ENCODE measurements at regions not wholly inside any gene's neighbourhood (a gene's known extent, or its start where the extent isn't known, plus 50 kb on each side); places are given as distances from the start of the nearest gene placed in this dataset.

DNA sequence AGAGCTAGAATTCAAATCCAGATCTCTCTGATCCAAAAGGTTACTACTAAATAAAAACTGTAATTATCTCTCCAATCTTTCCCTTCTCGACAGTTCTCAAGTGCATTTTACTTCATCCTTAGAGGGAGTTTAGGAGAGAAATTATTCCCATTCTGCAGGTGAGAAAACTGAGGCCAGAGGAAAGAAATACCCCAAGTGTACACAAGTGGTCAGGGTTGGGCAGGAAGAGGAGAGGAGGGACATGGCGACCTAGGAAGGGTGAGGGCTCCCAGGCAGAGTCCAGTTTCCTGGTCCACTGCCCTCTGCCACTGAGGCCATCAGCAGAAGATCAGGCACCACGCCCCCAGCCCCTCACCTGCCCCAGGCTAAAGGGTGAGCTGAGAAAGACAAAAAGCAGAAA lies 127.1 kb upstream of the RUNX3 start:
- ATAC-seq: no peak
- TF ChIP-seq, protein P1, sequence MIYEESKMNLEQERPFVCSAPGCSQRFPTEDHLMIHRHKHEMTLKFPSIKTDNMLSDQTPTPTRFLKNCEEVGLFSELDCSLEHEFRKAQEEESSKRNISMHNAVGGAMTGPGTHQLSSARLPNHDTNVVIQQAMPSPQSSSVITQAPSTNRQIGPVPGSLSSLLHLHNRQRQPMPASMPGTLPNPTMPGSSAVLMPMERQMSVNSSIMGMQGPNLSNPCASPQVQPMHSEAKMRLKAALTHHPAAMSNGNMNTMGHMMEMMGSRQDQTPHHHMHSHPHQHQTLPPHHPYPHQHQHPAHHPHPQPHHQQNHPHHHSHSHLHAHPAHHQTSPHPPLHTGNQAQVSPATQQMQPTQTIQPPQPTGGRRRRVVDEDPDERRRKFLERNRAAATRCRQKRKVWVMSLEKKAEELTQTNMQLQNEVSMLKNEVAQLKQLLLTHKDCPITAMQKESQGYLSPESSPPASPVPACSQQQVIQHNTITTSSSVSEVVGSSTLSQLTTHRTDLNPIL (CRISPR knock-in tag; IDR thresholded peaks at IDR 0.05; ENCODE audit: low read depth): no peak
- TF ChIP-seq CSDC2 (CRISPR knock-in tag; IDR thresholded peaks at IDR 0.05) (no peak), SNAI2 (CRISPR knock-in tag; IDR thresholded peaks at IDR 0.05) (no peak), ESRRG (CRISPR knock-in tag; IDR thresholded peaks at IDR 0.05) (no peak), ZNF70 (CRISPR knock-in tag; IDR thresholded peaks at IDR 0.05) (no peak), OSR1 (CRISPR knock-in tag; IDR thresholded peaks at IDR 0.05) (no peak), ZC3H10 (CRISPR knock-in tag; IDR thresholded peaks at IDR 0.05) (no peak)
- TF ChIP-seq, protein P2, sequence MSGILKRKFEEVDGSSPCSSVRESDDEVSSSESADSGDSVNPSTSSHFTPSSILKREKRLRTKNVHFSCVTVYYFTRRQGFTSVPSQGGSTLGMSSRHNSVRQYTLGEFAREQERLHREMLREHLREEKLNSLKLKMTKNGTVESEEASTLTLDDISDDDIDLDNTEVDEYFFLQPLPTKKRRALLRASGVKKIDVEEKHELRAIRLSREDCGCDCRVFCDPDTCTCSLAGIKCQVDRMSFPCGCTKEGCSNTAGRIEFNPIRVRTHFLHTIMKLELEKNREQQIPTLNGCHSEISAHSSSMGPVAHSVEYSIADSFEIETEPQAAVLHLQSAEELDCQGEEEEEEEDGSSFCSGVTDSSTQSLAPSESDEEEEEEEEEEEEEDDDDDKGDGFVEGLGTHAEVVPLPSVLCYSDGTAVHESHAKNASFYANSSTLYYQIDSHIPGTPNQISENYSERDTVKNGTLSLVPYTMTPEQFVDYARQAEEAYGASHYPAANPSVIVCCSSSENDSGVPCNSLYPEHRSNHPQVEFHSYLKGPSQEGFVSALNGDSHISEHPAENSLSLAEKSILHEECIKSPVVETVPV (CRISPR knock-in tag; IDR thresholded peaks at IDR 0.05): no peak
- TF ChIP-seq, protein P3, sequence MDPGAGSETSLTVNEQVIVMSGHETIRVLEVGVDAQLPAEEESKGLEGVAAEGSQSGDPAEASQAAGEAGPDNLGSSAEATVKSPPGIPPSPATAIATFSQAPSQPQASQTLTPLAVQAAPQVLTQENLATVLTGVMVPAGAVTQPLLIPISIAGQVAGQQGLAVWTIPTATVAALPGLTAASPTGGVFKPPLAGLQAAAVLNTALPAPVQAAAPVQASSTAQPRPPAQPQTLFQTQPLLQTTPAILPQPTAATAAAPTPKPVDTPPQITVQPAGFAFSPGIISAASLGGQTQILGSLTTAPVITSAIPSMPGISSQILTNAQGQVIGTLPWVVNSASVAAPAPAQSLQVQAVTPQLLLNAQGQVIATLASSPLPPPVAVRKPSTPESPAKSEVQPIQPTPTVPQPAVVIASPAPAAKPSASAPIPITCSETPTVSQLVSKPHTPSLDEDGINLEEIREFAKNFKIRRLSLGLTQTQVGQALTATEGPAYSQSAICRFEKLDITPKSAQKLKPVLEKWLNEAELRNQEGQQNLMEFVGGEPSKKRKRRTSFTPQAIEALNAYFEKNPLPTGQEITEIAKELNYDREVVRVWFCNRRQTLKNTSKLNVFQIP (CRISPR knock-in tag; IDR thresholded peaks at IDR 0.05; ENCODE audit: borderline replicate concordance, low read depth): no peak

- no peak for ATAC-seq
- TF ChIP-seq ZFP30 (CRISPR knock-in tag; IDR thresholded peaks at IDR 0.05) (no peak), ZNF8 (CRISPR knock-in tag; IDR thresholded peaks at IDR 0.05) (no peak), ZFP3 (CRISPR knock-in tag; IDR thresholded peaks at IDR 0.05) (no peak), TCF4 (CRISPR knock-in tag; IDR thresholded peaks at IDR 0.05; ENCODE audit: borderline replicate concordance) (no peak), TOX (CRISPR knock-in tag; IDR thresholded peaks at IDR 0.05; ENCODE audit: borderline replicate concordance) (no peak), ZC3H10 (CRISPR knock-in tag; IDR thresholded peaks at IDR 0.05) (no peak), GLIS3 (CRISPR knock-in tag; IDR thresholded peaks at IDR 0.05) (no peak), SNAI2 (CRISPR knock-in tag; IDR thresholded peaks at IDR 0.05) (no peak), ISL1 (CRISPR knock-in tag; IDR thresholded peaks at IDR 0.05) (no peak), CSDC2 (CRISPR knock-in tag; IDR thresholded peaks at IDR 0.05) (no peak), TSHZ2 (CRISPR knock-in tag; IDR thresholded peaks at IDR 0.05) (no peak), PPARA (CRISPR knock-in tag; IDR thresholded peaks at IDR 0.05; ENCODE audit: borderline replicate concordance) (no peak), ZNF70 (CRISPR knock-in tag; IDR thresholded peaks at IDR 0.05) (no peak), ZNF565 (CRISPR knock-in tag; conservative IDR thresholded peaks at IDR 0.05; ENCODE audit: low read depth) (no peak), BACH2 (CRISPR knock-in tag; IDR thresholded peaks at IDR 0.05; ENCODE audit: borderline replicate concordance) (no peak), ARNTL (CRISPR knock-in tag; IDR thresholded peaks at IDR 0.05; ENCODE audit: borderline replicate concordance, low read depth) (no peak)
- TF ChIP-seq, protein P3 (CRISPR knock-in tag; IDR thresholded peaks at IDR 0.05; ENCODE audit: borderline replicate concordance, low read depth): no peak
- TF ChIP-seq, protein P1 (CRISPR knock-in tag; IDR thresholded peaks at IDR 0.05; ENCODE audit: low read depth): no peak
- TF ChIP-seq, protein P4, sequence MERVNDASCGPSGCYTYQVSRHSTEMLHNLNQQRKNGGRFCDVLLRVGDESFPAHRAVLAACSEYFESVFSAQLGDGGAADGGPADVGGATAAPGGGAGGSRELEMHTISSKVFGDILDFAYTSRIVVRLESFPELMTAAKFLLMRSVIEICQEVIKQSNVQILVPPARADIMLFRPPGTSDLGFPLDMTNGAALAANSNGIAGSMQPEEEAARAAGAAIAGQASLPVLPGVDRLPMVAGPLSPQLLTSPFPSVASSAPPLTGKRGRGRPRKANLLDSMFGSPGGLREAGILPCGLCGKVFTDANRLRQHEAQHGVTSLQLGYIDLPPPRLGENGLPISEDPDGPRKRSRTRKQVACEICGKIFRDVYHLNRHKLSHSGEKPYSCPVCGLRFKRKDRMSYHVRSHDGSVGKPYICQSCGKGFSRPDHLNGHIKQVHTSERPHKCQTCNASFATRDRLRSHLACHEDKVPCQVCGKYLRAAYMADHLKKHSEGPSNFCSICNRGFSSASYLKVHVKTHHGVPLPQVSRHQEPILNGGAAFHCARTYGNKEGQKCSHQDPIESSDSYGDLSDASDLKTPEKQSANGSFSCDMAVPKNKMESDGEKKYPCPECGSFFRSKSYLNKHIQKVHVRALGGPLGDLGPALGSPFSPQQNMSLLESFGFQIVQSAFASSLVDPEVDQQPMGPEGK (CRISPR knock-in tag; IDR thresholded peaks at IDR 0.05; ENCODE audit: borderline replicate concordance): no peak
- TF ChIP-seq, protein P2 (CRISPR knock-in tag; IDR thresholded peaks at IDR 0.05): no peak
Measured at GRCh38 chr1:25056536-25056935, 126.5 kb upstream of the RUNX3 start.
